H1 (cell line): ENCODE measurements at regions not wholly inside any gene's neighbourhood (a gene's known extent, or its start where the extent isn't known, plus 50 kb on each side); places are given as distances from the start of the nearest gene placed in this dataset.

Experiments used
- CTCF ChIA-PET: fragments of 300-600 bp; sonication (Branson Sonifier 250); formaldehyde crosslinking; loops from one replicate; lab custom pipeline; 2021; ENCODE audit not compliant: partially characterized antibody; lab: Charles Lee
- POLR2A ChIA-PET: fragments of 300-600 bp; sonication (Branson Sonifier 250); formaldehyde crosslinking; loops from one replicate; lab custom pipeline; 2021; ENCODE audit warnings: inconsistent platforms; ENCODE audit not compliant: partially characterized antibody; lab: Charles Lee
- DNase-seq, 2 experiments: peaks; one replicate each; pipeline versions ENCODE4 v3.0.0 to v3.0.0-alpha.2; 2010 to 2022; ENCODE audit warnings: low spot score in 2 of 2, low read depth in 1 of 2, mixed read lengths in 1 of 2
- FAIRE-seq: peaks from 2 replicates; lab custom pipeline; 2011; peaks lifted over from hg19 to GRCh38; lab: Jason Lieb, UNC
- H2AFZ ChIP-seq: 2 replicates; pipeline ENCODE4 v1.8.1; 2012; ENCODE audit warnings: low read length, inconsistent platforms
- H2AK5ac ChIP-seq: 2 replicates; pipeline ENCODE4 v1.6.1; 2013; ENCODE audit warnings: low read depth, low read length
- H2BK120ac ChIP-seq: replicated peaks from 2 replicates; pipeline ENCODE3; 2013; ENCODE audit warnings: low read depth, low read length, inconsistent platforms
- H2BK12ac ChIP-seq: 2 replicates; pipeline ENCODE4 v1.6.1; 2013; ENCODE audit warnings: low read depth, low read length
- H2BK15ac ChIP-seq: 2 replicates; pipeline ENCODE4 v1.6.1; 2013; ENCODE audit warnings: low read length
- H2BK20ac ChIP-seq: 2 replicates; pipeline ENCODE4 v1.6.1; 2013; ENCODE audit warnings: low read length
- H2BK5ac ChIP-seq: 2 replicates; pipeline ENCODE4 v1.6.1; 2013; ENCODE audit warnings: low read depth, low read length
- H3K14ac ChIP-seq: 2 replicates; pipeline ENCODE4 v1.6.1; 2013; ENCODE audit warnings: inconsistent platforms; ENCODE audit not compliant: insufficient read length
- H3K18ac ChIP-seq: 2 replicates; pipeline ENCODE4 v1.6.1; 2013; ENCODE audit warnings: low read length; ENCODE audit errors: extremely low read depth
- H3K23ac ChIP-seq: 2 replicates; pipeline ENCODE4 v1.6.1; 2013; ENCODE audit warnings: inconsistent platforms; ENCODE audit not compliant: insufficient read length
- H3K23me2 ChIP-seq: 2 replicates; pipeline ENCODE4 v1.6.1; 2013; ENCODE audit warnings: low read depth, low read length
- H3K27ac ChIP-seq: 2 replicates; pipeline ENCODE4 v1.6.1; 2011; ENCODE audit warnings: low read depth, low read length, inconsistent platforms
- H3K27me3 ChIP-seq, 4 experiments: replicated peaks in 1 of 4; 1 replicate in 1 of 4; 2 replicates in 3 of 4; pipeline versions ENCODE4 v1.6.1 to v1.8.1; 2011 to 2013; ENCODE audit warnings: low read length in 3 of 4, mild to moderate bottlenecking in 3 of 4, inconsistent platforms in 2 of 4, mixed read lengths in 2 of 4, moderate library complexity in 1 of 4; ENCODE audit not compliant: control insufficient read depth in 3 of 4, insufficient read depth in 3 of 4; ENCODE audit errors: extremely low read depth in 1 of 4
- H3K36me3 ChIP-seq, 4 experiments: 2 replicates each; pipeline versions ENCODE4 v1.6.1 to v1.8.1; 2011 to 2013; ENCODE audit warnings: mild to moderate bottlenecking in 4 of 4, low read length in 3 of 4, moderate library complexity in 2 of 4, control low read depth in 1 of 4, inconsistent platforms in 1 of 4; ENCODE audit not compliant: insufficient read depth in 4 of 4, control insufficient read depth in 2 of 4
- H3K4ac ChIP-seq: replicated peaks from 2 replicates; pipeline ENCODE3; 2013; ENCODE audit warnings: low read length, low read depth, mixed read lengths, inconsistent platforms; ENCODE audit not compliant: insufficient read length
- H3K4me1 ChIP-seq, 4 experiments: replicated peaks in 1 of 4; 1 replicate in 1 of 4; 2 replicates in 3 of 4; pipeline versions ENCODE4 v1.6.1 to v1.8.1; 2011 to 2013; ENCODE audit warnings: low read length in 3 of 4, inconsistent platforms in 2 of 4, mixed read lengths in 1 of 4; ENCODE audit not compliant: insufficient read depth in 4 of 4, control insufficient read depth in 3 of 4
- H3K4me2 ChIP-seq, 2 experiments: 2 replicates each; pipeline versions ENCODE4 v1.6.1 to v1.8.1; 2011 to 2013; ENCODE audit warnings: low read depth in 2 of 2, low read length in 2 of 2, control low read depth in 1 of 2, inconsistent platforms in 1 of 2, mild to moderate bottlenecking in 1 of 2; ENCODE audit not compliant: insufficient read depth in 1 of 2
- H3K4me3 ChIP-seq, 4 experiments: fragments of 200-600, 300-600 bp in 1 of 4; sonication (generic), shearing (Covaris generic), sonication (Bioruptor Twin) in 1 of 4; 2 replicates each; pipeline versions ENCODE4 v1.5.1 to v1.8.1; 2011 to 2016; ENCODE audit warnings: low read length in 4 of 4, low read depth in 3 of 4, control low read depth in 2 of 4, inconsistent platforms in 2 of 4, mild to moderate bottlenecking in 2 of 4, mixed read lengths in 1 of 4, moderate library complexity in 1 of 4; ENCODE audit not compliant: insufficient read depth in 2 of 4; ENCODE audit errors: extremely low read depth in 1 of 4
- H3K56ac ChIP-seq: replicated peaks from 2 replicates; pipeline ENCODE3; 2013; ENCODE audit warnings: low read depth, mild to moderate bottlenecking, mixed read lengths, low read length, inconsistent platforms; ENCODE audit not compliant: insufficient read length
- H3K79me1 ChIP-seq: 2 replicates; pipeline ENCODE4 v1.6.1; 2013; ENCODE audit warnings: low read depth, low read length, control low read depth
- H3K79me2 ChIP-seq, 2 experiments: 2 replicates each; pipeline versions ENCODE4 v1.6.1 to v1.8.1; 2012 to 2013; ENCODE audit warnings: low read length in 2 of 2, mild to moderate bottlenecking in 2 of 2, inconsistent platforms in 1 of 2; ENCODE audit not compliant: insufficient read depth in 2 of 2, control insufficient read depth in 1 of 2
- H3K9ac ChIP-seq, 4 experiments: replicated peaks in 1 of 4; 1 replicate in 1 of 4; 2 replicates in 3 of 4; pipeline versions ENCODE4 v1.6.1 to v1.8.1; 2011 to 2013; ENCODE audit warnings: low read depth in 3 of 4, low read length in 3 of 4, control low read depth in 2 of 4, mild to moderate bottlenecking in 2 of 4, moderate library complexity in 2 of 4, inconsistent platforms in 1 of 4; ENCODE audit errors: extremely low read depth in 1 of 4
- H3K9me3 ChIP-seq, 2 experiments: 2 replicates each; pipeline versions ENCODE4 v1.6.1 to v1.8.1; 2012 to 2013; ENCODE audit warnings: mild to moderate bottlenecking in 2 of 2, moderate library complexity in 2 of 2, control low read depth in 1 of 2, inconsistent platforms in 1 of 2, low read depth in 1 of 2, low read length in 1 of 2, mixed read lengths in 1 of 2; ENCODE audit not compliant: insufficient read depth in 2 of 2
- H4K20me1 ChIP-seq, 2 experiments: replicated peaks in 1 of 2; 2 replicates each; pipeline versions ENCODE3 to v1.8.1; 2011 to 2013; ENCODE audit warnings: inconsistent platforms in 2 of 2, low read length in 2 of 2, mild to moderate bottlenecking in 1 of 2; ENCODE audit not compliant: insufficient read depth in 2 of 2, control insufficient read depth in 1 of 2
- H4K5ac ChIP-seq: 2 replicates; pipeline ENCODE4 v1.6.1; 2013; ENCODE audit warnings: low read length, low read depth, mixed read lengths, inconsistent platforms; ENCODE audit not compliant: insufficient read length
- H4K8ac ChIP-seq: 2 replicates; pipeline ENCODE4 v1.8.0; 2013; ENCODE audit warnings: mild to moderate bottlenecking, moderate library complexity, low read length, inconsistent platforms; ENCODE audit not compliant: insufficient read depth; ENCODE audit errors: extremely low read depth
- H4K91ac ChIP-seq: replicated peaks from 2 replicates; pipeline ENCODE3; 2013; ENCODE audit warnings: low read length, mixed read lengths, inconsistent platforms; ENCODE audit not compliant: insufficient read length
- ASH2L ChIP-seq: fragments of 200-600, 300-600 bp; sonication (generic); IDR thresholded peaks from one replicate; pipeline ENCODE4 v1.7.1; 2017; ENCODE audit warnings: low read length
- ATF2 ChIP-seq: IDR thresholded peaks from 2 replicates; pipeline ENCODE4 v1.6.1; 2012; ENCODE audit warnings: low read length, inconsistent platforms
- BACH1 ChIP-seq: IDR thresholded peaks from 2 replicates; pipeline ENCODE4 v1.6.1; 2012; ENCODE audit warnings: low read length, improper control_type of control experiment
- CHD2 ChIP-seq: IDR thresholded peaks from 2 replicates; pipeline ENCODE4 v1.6.1; 2012; ENCODE audit warnings: low read length, improper control_type of control experiment
- KDM1A ChIP-seq: fragments of 200-600, 300-600 bp; sonication (generic); IDR thresholded peaks from 2 replicates; pipeline ENCODE4 v1.7.1; 2016; ENCODE audit warnings: mild to moderate bottlenecking, low read length, borderline replicate concordance
- PHF8 ChIP-seq: fragments of 200-600 bp; sonication (generic); conservative IDR thresholded peaks from 2 replicates; pipeline ENCODE4 v1.7.1; 2012; ENCODE audit warnings: low read depth, mild to moderate bottlenecking, inconsistent platforms, low read length, moderate library complexity
- RAD21 ChIP-seq, 2 experiments: IDR thresholded peaks in 1 of 2; conservative IDR thresholded peaks in 1 of 2; 2 replicates each; pipeline ENCODE4 v1.6.1; 2011; ENCODE audit warnings: low read depth in 2 of 2, low read length in 2 of 2, improper control_type of control experiment in 1 of 2, inconsistent platforms in 1 of 2, mild to moderate bottlenecking in 1 of 2, moderate library complexity in 1 of 2
- SIN3A ChIP-seq, 2 experiments: IDR thresholded peaks in 1 of 2; conservative IDR thresholded peaks in 1 of 2; 2 replicates each; pipeline ENCODE4 v1.6.1; 2011 to 2012; ENCODE audit warnings: low read length in 2 of 2, improper control_type of control experiment in 1 of 2, low read depth in 1 of 2, mild to moderate bottlenecking in 1 of 2
- TAF7 ChIP-seq: optimal IDR thresholded peaks from 2 replicates; pipeline ENCODE3; 2011; ENCODE audit warnings: low read depth, mild to moderate bottlenecking, inconsistent platforms, low read length, moderate library complexity, borderline replicate concordance
- TCF12 ChIP-seq: IDR thresholded peaks from 2 replicates; pipeline ENCODE4 v1.6.1; 2011; ENCODE audit warnings: low read depth, mild to moderate bottlenecking, low read length
- TEAD4 ChIP-seq: IDR thresholded peaks from 2 replicates; pipeline ENCODE4 v1.6.1; 2012; ENCODE audit warnings: low read depth, low read length, inconsistent platforms, mixed read lengths
- YY1 ChIP-seq: IDR thresholded peaks from 2 replicates; pipeline ENCODE4 v1.6.1; 2011; ENCODE audit warnings: low read depth, mild to moderate bottlenecking, low read length
- WGBS, 2 experiments: shearing (Covaris generic) in 1 of 2; methylation state at CpG; one replicate each; pipeline versions ENCODE4 v1.1.6 to v1.1.7; 2013 to 2015; ENCODE audit warnings: low lambda C conversion rate in 2 of 2, mixed read lengths in 2 of 2, inconsistent platforms in 1 of 2, low coverage in 1 of 2, missing lambda C conversion rate in 1 of 2; ENCODE audit not compliant: insufficient replicate concordance in 2 of 2, insufficient coverage in 1 of 2, insufficient read length in 1 of 2; ENCODE audit errors: extremely low coverage in 1 of 2, missing lambda C conversion rate in 1 of 2; 5-methylcytosine and 5-hydroxymethylcytosine counted together
- TF ChIP-seq, protein P1 (sequence below): IDR thresholded peaks from 2 replicates; pipeline ENCODE4 v1.6.1; 2011; ENCODE audit warnings: low read depth, mild to moderate bottlenecking, low read length; ENCODE audit not compliant: insufficient read depth

GRCh38 chr13:78326633-78327032 is 276.7 kb downstream of the POU4F1 start:
- Histone ChIP-seq H2BK20ac (no peak overlapping the region), H3K23me2 (no peaks in the 10 kb centered on the region), H3K4ac (no peak overlapping the region), H4K8ac (no peak overlapping the region), H3K9me3 (no peaks in the 10 kb centered on the region), H2BK15ac (no peak overlapping the region), H3K79me1 (no peaks in the 10 kb centered on the region), H2AFZ (no peak overlapping the region), H3K79me2 (no peaks in the 10 kb centered on the region), H3K56ac (no peak overlapping the region), H3K23ac (no peak overlapping the region), H3K14ac (no peak overlapping the region), H3K27ac (no peak overlapping the region), H3K27me3 (no peaks in the 10 kb centered on the region), H3K4me1 (no peaks in the 10 kb centered on the region), H2BK5ac (no peak overlapping the region), H3K36me3 (no peaks in the 10 kb centered on the region), H4K5ac (no peak overlapping the region), H3K18ac (no peak overlapping the region), H2AK5ac (no peak overlapping the region), H3K4me2 (no peak overlapping the region), H4K91ac (no peak overlapping the region), H3K4me3 (no peak overlapping the region), H4K20me1 (no peaks in the 10 kb centered on the region), H2BK12ac (no peak overlapping the region), H2BK120ac (no peak overlapping the region), H3K9ac (no peak overlapping the region)
- POLR2A ChIA-PET: no interaction called here
- WGBS, 2 experiments: 93% methylated on average over 1 of the region's 1 CpG; no CpG with 5 or more reads in 1 of the 2 experiments
- CTCF ChIA-PET: interaction anchor here (1.3 to 1.5 kb wide), 2 partner anchors 86 to 249 kb away, joined by 3 read pairs; no protein-coding TSS in a partner anchor
- DNase-seq (no peak), FAIRE-seq (no peak)
- TF ChIP-seq CHD2 (no peak), YY1 (no peak), KDM1A (no peak), TCF12 (no peak), BACH1 (no peak), PHF8 (no peak), RAD21 (IDR thresholded peaks at IDR 0.05 in 1 of 2, conservative IDR thresholded peaks at IDR 0.05 in 1 of 2; ENCODE audit: low read depth in 2 of 2, low read length in 2 of 2) (no peak), TAF7 (no peak), SIN3A (conservative IDR thresholded peaks at IDR 0.05 in 1 of 2, IDR thresholded peaks at IDR 0.05 in 1 of 2; ENCODE audit: low read depth in 1 of 2, low read length in 2 of 2) (no peak), ATF2 (no peak), ASH2L (no peak), TEAD4 (no peak)
- TF ChIP-seq, protein P1, sequence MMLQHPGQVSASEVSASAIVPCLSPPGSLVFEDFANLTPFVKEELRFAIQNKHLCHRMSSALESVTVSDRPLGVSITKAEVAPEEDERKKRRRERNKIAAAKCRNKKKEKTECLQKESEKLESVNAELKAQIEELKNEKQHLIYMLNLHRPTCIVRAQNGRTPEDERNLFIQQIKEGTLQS: no peak
